K562 (cell line): ENCODE measurements at regions not wholly inside any gene's neighbourhood (a gene's known extent, or its start where the extent isn't known, plus 50 kb on each side); places are given as distances from the start of the nearest gene placed in this dataset.

Experiments used
- EHMT2 ChIP-seq: fragments of 450-650 bp; IDR thresholded peaks from 2 replicates; pipeline ENCODE4 v1.6.1; 2018; ENCODE audit warnings: antibody characterized with exemption
- TF ChIP-seq, protein P1 (sequence below), 2 experiments: IDR thresholded peaks in 1 of 2; conservative IDR thresholded peaks in 1 of 2; 2 replicates each; pipeline ENCODE4 v1.6.1; 2016; ENCODE audit warnings: low read depth in 2 of 2, mild to moderate bottlenecking in 1 of 2, missing compliant biosample characterization in 1 of 2, missing genetic modification characterization in 1 of 2, moderate library complexity in 1 of 2
- TF ChIP-seq, protein P2 (sequence below): fragments of 200-600 bp; sonication (generic); IDR thresholded peaks from one replicate; pipeline ENCODE4 v1.6.1; 2012; ENCODE audit warnings: mild to moderate bottlenecking, low read depth, low read length, inconsistent platforms

DNA sequence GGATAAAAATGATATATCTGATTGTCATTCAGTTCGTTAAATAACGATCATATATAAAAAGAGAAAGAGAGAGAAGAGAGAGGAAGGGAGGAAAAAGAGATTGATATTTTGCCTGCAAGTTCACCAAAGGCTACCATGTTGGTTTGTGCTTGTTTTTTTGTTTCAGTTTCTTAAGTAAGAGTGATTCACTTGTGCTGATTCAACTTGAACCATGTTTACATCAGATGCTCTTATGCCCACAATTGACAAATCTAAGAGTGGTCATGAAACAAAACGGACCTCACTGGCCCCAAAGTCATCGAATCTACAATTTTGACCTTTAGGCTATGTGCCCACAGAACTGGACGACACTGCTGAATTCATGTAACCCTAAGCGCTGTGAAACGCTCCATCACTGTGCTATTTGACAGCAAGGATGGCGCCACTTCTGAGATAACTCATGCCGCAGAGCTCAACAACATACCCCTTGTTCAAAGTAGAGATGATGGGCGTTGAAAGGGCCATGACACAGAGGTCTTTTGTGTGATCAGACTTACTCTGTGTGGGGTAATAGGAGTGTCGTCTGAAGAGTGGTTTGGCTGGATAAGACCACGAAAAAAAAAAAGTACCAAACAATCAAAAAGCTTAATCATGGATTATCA is 481.4 kb downstream of the SETD4 start (continued):
- TF ChIP-seq, protein P1, sequence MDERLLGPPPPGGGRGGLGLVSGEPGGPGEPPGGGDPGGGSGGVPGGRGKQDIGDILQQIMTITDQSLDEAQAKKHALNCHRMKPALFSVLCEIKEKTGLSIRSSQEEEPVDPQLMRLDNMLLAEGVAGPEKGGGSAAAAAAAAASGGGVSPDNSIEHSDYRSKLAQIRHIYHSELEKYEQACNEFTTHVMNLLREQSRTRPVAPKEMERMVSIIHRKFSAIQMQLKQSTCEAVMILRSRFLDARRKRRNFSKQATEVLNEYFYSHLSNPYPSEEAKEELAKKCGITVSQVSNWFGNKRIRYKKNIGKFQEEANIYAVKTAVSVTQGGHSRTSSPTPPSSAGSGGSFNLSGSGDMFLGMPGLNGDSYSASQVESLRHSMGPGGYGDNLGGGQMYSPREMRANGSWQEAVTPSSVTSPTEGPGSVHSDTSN (CRISPR knock-in tag; IDR thresholded peaks at IDR 0.05; ENCODE audit: low read depth): no peak
- TF ChIP-seq, protein P1 (tag; conservative IDR thresholded peaks at IDR 0.05; ENCODE audit: low read depth): peak; percentile 78
- TF ChIP-seq, protein P2, sequence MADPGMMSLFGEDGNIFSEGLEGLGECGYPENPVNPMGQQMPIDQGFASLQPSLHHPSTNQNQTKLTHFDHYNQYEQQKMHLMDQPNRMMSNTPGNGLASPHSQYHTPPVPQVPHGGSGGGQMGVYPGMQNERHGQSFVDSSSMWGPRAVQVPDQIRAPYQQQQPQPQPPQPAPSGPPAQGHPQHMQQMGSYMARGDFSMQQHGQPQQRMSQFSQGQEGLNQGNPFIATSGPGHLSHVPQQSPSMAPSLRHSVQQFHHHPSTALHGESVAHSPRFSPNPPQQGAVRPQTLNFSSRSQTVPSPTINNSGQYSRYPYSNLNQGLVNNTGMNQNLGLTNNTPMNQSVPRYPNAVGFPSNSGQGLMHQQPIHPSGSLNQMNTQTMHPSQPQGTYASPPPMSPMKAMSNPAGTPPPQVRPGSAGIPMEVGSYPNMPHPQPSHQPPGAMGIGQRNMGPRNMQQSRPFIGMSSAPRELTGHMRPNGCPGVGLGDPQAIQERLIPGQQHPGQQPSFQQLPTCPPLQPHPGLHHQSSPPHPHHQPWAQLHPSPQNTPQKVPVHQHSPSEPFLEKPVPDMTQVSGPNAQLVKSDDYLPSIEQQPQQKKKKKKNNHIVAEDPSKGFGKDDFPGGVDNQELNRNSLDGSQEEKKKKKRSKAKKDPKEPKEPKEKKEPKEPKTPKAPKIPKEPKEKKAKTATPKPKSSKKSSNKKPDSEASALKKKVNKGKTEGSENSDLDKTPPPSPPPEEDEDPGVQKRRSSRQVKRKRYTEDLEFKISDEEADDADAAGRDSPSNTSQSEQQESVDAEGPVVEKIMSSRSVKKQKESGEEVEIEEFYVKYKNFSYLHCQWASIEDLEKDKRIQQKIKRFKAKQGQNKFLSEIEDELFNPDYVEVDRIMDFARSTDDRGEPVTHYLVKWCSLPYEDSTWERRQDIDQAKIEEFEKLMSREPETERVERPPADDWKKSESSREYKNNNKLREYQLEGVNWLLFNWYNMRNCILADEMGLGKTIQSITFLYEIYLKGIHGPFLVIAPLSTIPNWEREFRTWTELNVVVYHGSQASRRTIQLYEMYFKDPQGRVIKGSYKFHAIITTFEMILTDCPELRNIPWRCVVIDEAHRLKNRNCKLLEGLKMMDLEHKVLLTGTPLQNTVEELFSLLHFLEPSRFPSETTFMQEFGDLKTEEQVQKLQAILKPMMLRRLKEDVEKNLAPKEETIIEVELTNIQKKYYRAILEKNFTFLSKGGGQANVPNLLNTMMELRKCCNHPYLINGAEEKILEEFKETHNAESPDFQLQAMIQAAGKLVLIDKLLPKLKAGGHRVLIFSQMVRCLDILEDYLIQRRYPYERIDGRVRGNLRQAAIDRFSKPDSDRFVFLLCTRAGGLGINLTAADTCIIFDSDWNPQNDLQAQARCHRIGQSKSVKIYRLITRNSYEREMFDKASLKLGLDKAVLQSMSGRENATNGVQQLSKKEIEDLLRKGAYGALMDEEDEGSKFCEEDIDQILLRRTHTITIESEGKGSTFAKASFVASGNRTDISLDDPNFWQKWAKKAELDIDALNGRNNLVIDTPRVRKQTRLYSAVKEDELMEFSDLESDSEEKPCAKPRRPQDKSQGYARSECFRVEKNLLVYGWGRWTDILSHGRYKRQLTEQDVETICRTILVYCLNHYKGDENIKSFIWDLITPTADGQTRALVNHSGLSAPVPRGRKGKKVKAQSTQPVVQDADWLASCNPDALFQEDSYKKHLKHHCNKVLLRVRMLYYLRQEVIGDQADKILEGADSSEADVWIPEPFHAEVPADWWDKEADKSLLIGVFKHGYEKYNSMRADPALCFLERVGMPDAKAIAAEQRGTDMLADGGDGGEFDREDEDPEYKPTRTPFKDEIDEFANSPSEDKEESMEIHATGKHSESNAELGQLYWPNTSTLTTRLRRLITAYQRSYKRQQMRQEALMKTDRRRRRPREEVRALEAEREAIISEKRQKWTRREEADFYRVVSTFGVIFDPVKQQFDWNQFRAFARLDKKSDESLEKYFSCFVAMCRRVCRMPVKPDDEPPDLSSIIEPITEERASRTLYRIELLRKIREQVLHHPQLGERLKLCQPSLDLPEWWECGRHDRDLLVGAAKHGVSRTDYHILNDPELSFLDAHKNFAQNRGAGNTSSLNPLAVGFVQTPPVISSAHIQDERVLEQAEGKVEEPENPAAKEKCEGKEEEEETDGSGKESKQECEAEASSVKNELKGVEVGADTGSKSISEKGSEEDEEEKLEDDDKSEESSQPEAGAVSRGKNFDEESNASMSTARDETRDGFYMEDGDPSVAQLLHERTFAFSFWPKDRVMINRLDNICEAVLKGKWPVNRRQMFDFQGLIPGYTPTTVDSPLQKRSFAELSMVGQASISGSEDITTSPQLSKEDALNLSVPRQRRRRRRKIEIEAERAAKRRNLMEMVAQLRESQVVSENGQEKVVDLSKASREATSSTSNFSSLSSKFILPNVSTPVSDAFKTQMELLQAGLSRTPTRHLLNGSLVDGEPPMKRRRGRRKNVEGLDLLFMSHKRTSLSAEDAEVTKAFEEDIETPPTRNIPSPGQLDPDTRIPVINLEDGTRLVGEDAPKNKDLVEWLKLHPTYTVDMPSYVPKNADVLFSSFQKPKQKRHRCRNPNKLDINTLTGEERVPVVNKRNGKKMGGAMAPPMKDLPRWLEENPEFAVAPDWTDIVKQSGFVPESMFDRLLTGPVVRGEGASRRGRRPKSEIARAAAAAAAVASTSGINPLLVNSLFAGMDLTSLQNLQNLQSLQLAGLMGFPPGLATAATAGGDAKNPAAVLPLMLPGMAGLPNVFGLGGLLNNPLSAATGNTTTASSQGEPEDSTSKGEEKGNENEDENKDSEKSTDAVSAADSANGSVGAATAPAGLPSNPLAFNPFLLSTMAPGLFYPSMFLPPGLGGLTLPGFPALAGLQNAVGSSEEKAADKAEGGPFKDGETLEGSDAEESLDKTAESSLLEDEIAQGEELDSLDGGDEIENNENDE: no peak
- peak; percentile 42; the same call in 1 of the 2 replicates for TF ChIP-seq EHMT2
